ENCODE measurements at regions not wholly inside any gene's neighbourhood (a gene's known extent, or its start where the extent isn't known, plus 50 kb on each side); places are given as distances from the start of the nearest gene placed in this dataset.

DNA sequence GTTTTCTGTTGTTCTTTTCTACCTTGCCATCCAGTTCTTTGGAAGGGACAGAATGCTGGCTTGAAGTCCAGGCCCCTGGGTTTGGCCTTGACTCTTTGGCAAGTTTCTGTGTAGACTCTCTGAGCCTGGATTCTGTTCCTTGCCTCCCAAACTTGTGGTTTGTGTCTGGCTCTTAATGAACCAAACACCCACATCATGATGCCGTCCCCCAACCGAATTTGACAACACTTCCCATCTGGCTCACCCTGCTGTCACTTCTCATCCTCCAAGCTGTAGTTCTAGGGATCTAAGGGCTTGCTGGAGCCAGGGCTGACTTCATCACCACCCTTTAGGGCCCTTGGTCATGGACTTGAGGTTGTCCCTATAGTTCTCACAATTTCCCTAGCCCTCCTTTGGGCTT lies 68.9 kb upstream of the CELF4 start:
- no peak for TF ChIP-seq EP300 (IDR thresholded peaks at IDR 0.05)
- no peak for TF ChIP-seq POLR2AphosphoS5 (IDR thresholded peaks at IDR 0.05)
- TF ChIP-seq POLR2A (IDR thresholded peaks at IDR 0.05): no peak
- no peak for TF ChIP-seq CTCF (IDR thresholded peaks at IDR 0.05)

Data from sigmoid colon (tissue), 4 donors.